Neuronal stem cell (in vitro differentiated cells): ENCODE measurements at regions not wholly inside any gene's neighbourhood (a gene's known extent, or its start where the extent isn't known, plus 50 kb on each side); places are given as distances from the start of the nearest gene placed in this dataset.

ENCODE experiments used
- DNase-seq: peaks from one replicate; pipeline ENCODE4 v3.0.0-alpha.2; 2013; ENCODE audit warnings: low spot score
- H2AFZ ChIP-seq: one replicate; pipeline ENCODE4 v1.6.1; 2013; ENCODE audit warnings: mild to moderate bottlenecking, low read length, inconsistent platforms
- H2AK5ac ChIP-seq: 2 replicates; pipeline ENCODE4 v1.6.1; 2013; ENCODE audit warnings: low read depth, mild to moderate bottlenecking, inconsistent platforms, low read length, moderate library complexity, mixed read lengths
- H2BK120ac ChIP-seq: 2 replicates; pipeline ENCODE4 v1.6.1; 2013; ENCODE audit warnings: low read depth, mild to moderate bottlenecking, inconsistent platforms, low read length, moderate library complexity, mixed read lengths
- H2BK12ac ChIP-seq: one replicate; pipeline ENCODE4 v1.6.1; 2013; ENCODE audit warnings: low read length, inconsistent platforms
- H2BK15ac ChIP-seq: 2 replicates; pipeline ENCODE4 v1.6.1; 2013; ENCODE audit warnings: mild to moderate bottlenecking, low read length, inconsistent platforms, mixed read lengths
- H2BK5ac ChIP-seq: one replicate; pipeline ENCODE4 v1.6.1; 2013; ENCODE audit warnings: inconsistent platforms, mild to moderate bottlenecking, low read length, moderate library complexity
- H3K14ac ChIP-seq: one replicate; pipeline ENCODE4 v1.6.1; 2013; ENCODE audit warnings: low read length, inconsistent platforms
- H3K18ac ChIP-seq: 2 replicates; pipeline ENCODE4 v1.6.1; 2013; ENCODE audit warnings: low read length, inconsistent platforms
- H3K23ac ChIP-seq: 2 replicates; pipeline ENCODE4 v1.6.1; 2013; ENCODE audit warnings: low read depth, mild to moderate bottlenecking, mixed read lengths, low read length, inconsistent platforms; ENCODE audit not compliant: poor library complexity
- H3K27ac ChIP-seq: replicated peaks from 3 replicates; pipeline ENCODE4 v1.5.1; 2013; ENCODE audit warnings: low read length, inconsistent platforms
- H3K27me3 ChIP-seq, 3 experiments: 2 replicates each; pipeline ENCODE4 v1.6.1; 2013; ENCODE audit warnings: low read length in 3 of 3, mild to moderate bottlenecking in 2 of 3, inconsistent platforms in 1 of 3, low read depth in 1 of 3, mixed read lengths in 1 of 3, moderate library complexity in 1 of 3; ENCODE audit not compliant: control insufficient read depth in 3 of 3, insufficient read depth in 3 of 3
- H3K36me3 ChIP-seq, 2 donors: replicated peaks in 1 of 2; 2 replicates each; pipeline ENCODE4 v1.6.1; 2013; ENCODE audit warnings: low read length in 2 of 2; ENCODE audit not compliant: control insufficient read depth in 2 of 2, insufficient read depth in 2 of 2
- H3K4ac ChIP-seq: 2 replicates; pipeline ENCODE4 v1.6.1; 2013; ENCODE audit warnings: inconsistent platforms, mild to moderate bottlenecking, low read length, moderate library complexity
- H3K4me1 ChIP-seq, 2 donors: 1 replicate in 1 of 2; 2 replicates in 1 of 2; pipeline ENCODE4 v1.6.1; 2013; ENCODE audit warnings: low read length in 2 of 2, low read depth in 1 of 2; ENCODE audit not compliant: control insufficient read depth in 2 of 2, insufficient read depth in 1 of 2
- H3K4me2 ChIP-seq: one replicate; pipeline ENCODE4 v1.6.1; 2013; ENCODE audit warnings: mild to moderate bottlenecking, low read length, inconsistent platforms; ENCODE audit not compliant: insufficient read depth, poor library complexity, severe bottlenecking
- H3K4me3 ChIP-seq, 2 donors: 2 replicates each; pipeline ENCODE4 v1.5.1; 2013; ENCODE audit warnings: low read length in 2 of 2, mild to moderate bottlenecking in 2 of 2, inconsistent platforms in 1 of 2, moderate library complexity in 1 of 2
- H3K79me1 ChIP-seq: one replicate; pipeline ENCODE4 v1.6.1; 2013; ENCODE audit warnings: low read depth, mild to moderate bottlenecking, inconsistent platforms, low read length, moderate library complexity
- H3K9ac ChIP-seq: one replicate; pipeline ENCODE4 v1.6.1; 2013; ENCODE audit warnings: mild to moderate bottlenecking, low read depth, low read length, inconsistent platforms; ENCODE audit not compliant: poor library complexity
- H3K9me3 ChIP-seq, 2 donors: replicated peaks in 1 of 2; 2 replicates each; pipeline versions ENCODE3 to v1.6.1; 2013; ENCODE audit warnings: low read length in 2 of 2, mild to moderate bottlenecking in 2 of 2, inconsistent platforms in 1 of 2, low read depth in 1 of 2, mixed read lengths in 1 of 2, moderate library complexity in 1 of 2; ENCODE audit not compliant: control insufficient read depth in 2 of 2, insufficient read depth in 1 of 2
- H4K8ac ChIP-seq: one replicate; pipeline ENCODE4 v1.6.1; 2013; ENCODE audit warnings: low read depth, mild to moderate bottlenecking, inconsistent platforms, low read length, moderate library complexity
- H4K91ac ChIP-seq: one replicate; pipeline ENCODE4 v1.6.1; 2013; ENCODE audit warnings: low read length, low read depth, mild to moderate bottlenecking, inconsistent platforms; ENCODE audit not compliant: poor library complexity
- WGBS, 2 donors: extraction: QIAGEN DNeasy Blood & Tissue Kit; methylation state at CpG; one replicate each; pipeline ENCODE4 v1.1.7; 2013; ENCODE audit warnings: missing lambda C conversion rate in 2 of 2, mixed read lengths in 1 of 2; ENCODE audit not compliant: insufficient read length in 2 of 2, insufficient replicate concordance in 1 of 2; ENCODE audit errors: extremely low coverage in 2 of 2; 5-methylcytosine and 5-hydroxymethylcytosine counted together

GRCh38 chrX:42241421-42241820, 318.1 kb upstream of the CASK start:
- no peak overlapping the region for H2BK12ac ChIP-seq
- H3K79me1 ChIP-seq: no peaks in the 10 kb centered on the region
- no peaks in the 10 kb centered on the region for H3K36me3 ChIP-seq
- H2BK5ac ChIP-seq: no peak overlapping the region
- H3K9me3 ChIP-seq: no peaks in the 10 kb centered on the region
- no peak overlapping the region for H3K18ac ChIP-seq
- no peak overlapping the region for H2BK120ac ChIP-seq
- H3K27me3 ChIP-seq: peaks cover 0 to 3% (median 0%) of the 10 kb centered on the region in 3 experiments
- peaks cover 0 to 7% of the 10 kb centered on the region in 2 donors for H3K4me1 ChIP-seq
- no peak overlapping the region for H3K23ac ChIP-seq
- no peak overlapping the region for H4K91ac ChIP-seq
- H3K4me2 ChIP-seq: no peak overlapping the region
- WGBS, 2 donors: no CpG with 5 or more reads among the region's 1 CpG
- no peak overlapping the region for H4K8ac ChIP-seq
- H3K14ac ChIP-seq: no peak overlapping the region
- H3K4ac ChIP-seq: no peak overlapping the region
- H2AK5ac ChIP-seq: no peak overlapping the region
- H3K9ac ChIP-seq: no peak overlapping the region
- no peak overlapping the region for H2AFZ ChIP-seq
- no peak overlapping the region for H3K4me3 ChIP-seq
- H3K27ac ChIP-seq: no peak overlapping the region
- no peak overlapping the region for H2BK15ac ChIP-seq
- DNase-seq: no peak

- no peaks in the 10 kb centered on the region for H3K9me3 ChIP-seq
- no peak overlapping the region for H2AFZ ChIP-seq
- no peak overlapping the region for H3K9ac ChIP-seq
- H3K27ac ChIP-seq: no peak overlapping the region
- no CpG with 5 or more reads among the region's 2 CpGs for WGBS, 2 donors
- no peak overlapping the region for H2BK5ac ChIP-seq
- no peak overlapping the region for H3K18ac ChIP-seq
- no peak overlapping the region for H3K4ac ChIP-seq
- H3K27me3 ChIP-seq: no peaks in the 10 kb centered on the region
- no peak overlapping the region for H3K23ac ChIP-seq
- H2BK12ac ChIP-seq: no peak overlapping the region
- no peak overlapping the region for H3K4me3 ChIP-seq
- no peaks in the 10 kb centered on the region for H3K79me1 ChIP-seq
- H3K4me2 ChIP-seq: no peak overlapping the region
- no peak overlapping the region for H4K91ac ChIP-seq
- no peak for DNase-seq
- no peak overlapping the region for H2BK15ac ChIP-seq
- no peak overlapping the region for H2BK120ac ChIP-seq
- H3K4me1 ChIP-seq: peaks cover 0 to 3% of the 10 kb centered on the region in 2 donors
- H3K14ac ChIP-seq: no peak overlapping the region
- no peak overlapping the region for H4K8ac ChIP-seq
- no peak overlapping the region for H2AK5ac ChIP-seq
- no peaks in the 10 kb centered on the region for H3K36me3 ChIP-seq
Measured at GRCh38 chrX:42237956-42238355, 314.6 kb upstream of the CASK start.

DNA sequence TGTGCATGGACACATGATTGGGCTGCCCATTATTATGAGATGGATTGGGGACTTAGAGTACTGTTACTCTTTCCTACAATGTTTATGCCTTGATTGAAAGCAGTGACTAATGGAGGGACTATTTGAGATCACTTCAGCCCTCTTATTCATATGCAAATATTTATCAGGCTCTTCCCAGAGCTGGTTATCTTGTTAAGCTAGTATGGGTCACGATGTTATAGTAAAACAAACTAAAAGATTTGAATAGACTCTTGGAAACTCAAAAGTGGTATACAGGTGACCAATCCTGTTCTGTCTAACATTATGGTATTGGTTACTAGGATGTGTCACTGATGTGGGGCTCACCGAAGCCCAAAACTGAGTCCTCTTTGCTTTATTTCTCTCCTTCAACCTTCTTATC, 306.2 kb upstream of the CASK start:
- H3K18ac ChIP-seq: no peak overlapping the region
- H3K27ac ChIP-seq: no peak overlapping the region
- no peak overlapping the region for H4K8ac ChIP-seq
- no peaks in the 10 kb centered on the region for H3K4me1 ChIP-seq
- no peak overlapping the region for H2BK12ac ChIP-seq
- H3K9ac ChIP-seq: no peak overlapping the region
- no CpG with 5 or more reads among the region's 2 CpGs for WGBS, 2 donors
- no peak overlapping the region for H2AFZ ChIP-seq
- no peaks in the 10 kb centered on the region for H3K36me3 ChIP-seq
- no peaks in the 10 kb centered on the region for H3K9me3 ChIP-seq
- H3K4me3 ChIP-seq: no peak overlapping the region
- H2BK5ac ChIP-seq: no peak overlapping the region
- no peaks in the 10 kb centered on the region for H3K27me3 ChIP-seq
- H2AK5ac ChIP-seq: no peak overlapping the region
- no peak overlapping the region for H4K91ac ChIP-seq
- no peak overlapping the region for H3K14ac ChIP-seq
- H3K23ac ChIP-seq: no peak overlapping the region
- no peaks in the 10 kb centered on the region for H3K79me1 ChIP-seq
- no peak overlapping the region for H3K4ac ChIP-seq
- no peak for DNase-seq
- H3K4me2 ChIP-seq: no peak overlapping the region
- no peak overlapping the region for H2BK120ac ChIP-seq
- no peak overlapping the region for H2BK15ac ChIP-seq

DNA sequence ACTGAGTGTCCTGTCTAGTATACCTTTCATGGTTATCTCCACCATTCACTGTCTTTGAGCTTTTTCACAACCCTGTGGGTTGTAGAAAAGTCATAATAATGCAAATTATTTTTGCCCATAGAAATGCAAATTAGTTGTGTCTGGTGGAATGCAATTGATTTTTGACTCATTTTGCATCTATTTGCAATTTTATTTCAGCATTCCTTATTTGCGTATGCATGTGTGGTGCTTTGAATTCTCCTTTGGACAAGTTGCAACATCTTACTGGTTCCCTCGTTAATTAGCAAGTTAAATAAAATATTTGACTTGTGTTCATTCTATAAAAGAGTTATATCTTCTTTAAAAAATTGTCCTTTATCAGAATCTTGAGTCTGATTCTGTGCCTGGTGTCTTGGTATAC, 297.3 kb upstream of the CASK start:
- no peak overlapping the region for H2BK15ac ChIP-seq
- H3K4me1 ChIP-seq: no peaks in the 10 kb centered on the region
- H3K36me3 ChIP-seq: no peaks in the 10 kb centered on the region
- H3K4ac ChIP-seq: no peak overlapping the region
- no peak overlapping the region for H3K4me3 ChIP-seq
- H3K14ac ChIP-seq: no peak overlapping the region
- WGBS, 2 donors: no CpG with 5 or more reads among the region's 2 CpGs
- no peak overlapping the region for H3K27ac ChIP-seq
- H3K9ac ChIP-seq: no peak overlapping the region
- H3K18ac ChIP-seq: no peak overlapping the region
- no peaks in the 10 kb centered on the region for H3K79me1 ChIP-seq
- H2BK120ac ChIP-seq: no peak overlapping the region
- DNase-seq: no peak
- no peak overlapping the region for H2AK5ac ChIP-seq
- no peak overlapping the region for H2BK5ac ChIP-seq
- no peak overlapping the region for H3K23ac ChIP-seq
- H2BK12ac ChIP-seq: no peak overlapping the region
- no peak overlapping the region for H3K4me2 ChIP-seq
- no peak overlapping the region for H4K91ac ChIP-seq
- no peaks in the 10 kb centered on the region for H3K27me3 ChIP-seq
- no peaks in the 10 kb centered on the region for H3K9me3 ChIP-seq
- no peak overlapping the region for H4K8ac ChIP-seq
- no peak overlapping the region for H2AFZ ChIP-seq
